ENCODE measurements at regions not wholly inside any gene's neighbourhood (a gene's known extent, or its start where the extent isn't known, plus 50 kb on each side); places are given as distances from the start of the nearest gene placed in this dataset.

DNA sequence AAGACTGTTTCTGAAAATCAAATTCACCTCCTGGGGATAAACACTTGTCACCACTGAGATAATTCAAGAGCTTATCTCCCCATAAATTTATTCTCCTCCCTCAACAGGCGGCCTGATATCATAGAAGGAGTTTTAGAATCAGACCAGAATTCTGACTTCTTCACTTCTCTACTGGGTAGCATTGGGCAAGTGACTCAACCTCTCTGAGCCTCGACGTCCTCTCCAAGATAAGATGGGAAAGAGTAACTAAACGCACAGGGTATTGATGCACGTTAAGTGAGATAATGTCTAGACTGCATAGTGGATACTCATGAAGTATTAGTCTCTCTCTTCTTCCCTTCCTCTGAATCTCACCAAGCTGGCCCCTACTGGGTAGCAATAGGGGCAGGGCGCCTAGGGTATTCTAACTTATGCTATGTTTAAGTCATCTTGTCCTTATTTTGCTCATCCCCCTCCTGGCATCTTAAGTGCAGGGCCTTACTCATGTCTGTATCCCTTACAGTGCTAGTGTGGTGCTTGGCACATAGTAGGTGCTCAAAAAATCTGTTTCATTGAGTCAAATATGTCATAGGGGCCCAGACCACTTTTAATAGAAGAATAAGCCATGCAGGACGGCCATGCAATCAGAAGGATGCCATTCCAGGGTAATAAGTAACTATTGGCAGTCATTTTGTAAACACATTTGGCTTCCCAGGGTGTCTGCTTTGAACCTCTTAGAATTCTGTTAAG lies 476.4 kb upstream of the CCL2 start:
- DNase-seq (ENCODE audit: low read depth) = no peak

DNA sequence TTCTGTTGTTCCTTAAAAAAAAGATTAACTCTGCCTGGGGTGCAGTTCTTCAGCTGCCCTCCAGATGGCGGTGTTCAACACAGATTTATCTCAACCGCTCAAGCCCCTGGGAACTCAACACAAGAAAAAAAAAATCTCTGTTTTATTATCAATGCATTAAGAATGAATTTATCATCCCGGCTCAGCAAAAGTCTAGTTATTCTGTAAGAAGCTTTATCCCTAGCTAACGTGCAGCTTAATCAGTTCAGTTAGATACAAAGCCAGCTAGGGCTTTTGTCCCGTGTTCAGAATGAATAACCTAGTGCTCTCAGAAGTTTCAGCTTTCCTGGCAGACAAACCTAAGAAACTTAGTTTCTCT lies 475.9 kb upstream of the CCL2 start:
- peak; percentile 37 for DNase-seq (ENCODE audit: low read depth)

DNA sequence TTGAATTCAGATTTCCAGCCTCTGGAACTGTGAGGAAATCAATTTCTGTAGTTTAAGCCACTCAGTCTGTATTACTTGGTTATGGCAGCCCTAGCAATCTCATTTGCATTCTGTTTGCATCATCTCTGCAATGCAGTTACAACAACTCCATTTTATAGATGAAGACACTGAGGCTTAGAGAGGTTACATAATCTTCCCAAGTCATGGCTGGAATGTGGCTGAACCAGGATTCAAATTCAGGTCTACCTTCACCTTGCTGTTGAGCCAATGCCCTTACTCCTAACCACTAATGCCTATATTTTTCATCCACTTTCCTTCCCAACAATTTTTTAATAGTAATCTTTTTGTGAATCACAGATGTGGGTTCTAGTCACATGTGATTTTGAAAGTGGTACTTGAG lies 469.8 kb upstream of the CCL2 start:
- DNase-seq (ENCODE audit: low read depth) = no peak

DNA sequence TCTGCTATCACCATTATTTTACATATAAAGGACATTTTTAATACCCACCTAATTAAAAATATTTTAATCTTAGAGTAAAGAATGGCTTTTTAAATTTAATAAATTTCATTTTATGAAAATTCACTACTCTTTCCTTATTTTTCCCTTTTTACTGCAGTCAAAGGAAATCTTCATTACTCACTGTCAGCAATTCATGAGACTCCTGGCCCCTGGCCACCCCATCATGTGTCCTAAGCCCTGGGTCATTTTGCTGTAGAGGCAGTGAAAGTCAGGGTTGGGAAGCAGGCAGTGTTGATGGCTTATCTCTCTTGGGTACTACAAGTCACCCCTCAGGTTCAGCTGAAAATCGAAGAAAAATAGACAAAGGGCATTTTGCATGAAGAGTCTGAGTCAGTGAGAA lies 468.6 kb upstream of the CCL2 start:
- no peak for DNase-seq (ENCODE audit: low read depth)

DNA sequence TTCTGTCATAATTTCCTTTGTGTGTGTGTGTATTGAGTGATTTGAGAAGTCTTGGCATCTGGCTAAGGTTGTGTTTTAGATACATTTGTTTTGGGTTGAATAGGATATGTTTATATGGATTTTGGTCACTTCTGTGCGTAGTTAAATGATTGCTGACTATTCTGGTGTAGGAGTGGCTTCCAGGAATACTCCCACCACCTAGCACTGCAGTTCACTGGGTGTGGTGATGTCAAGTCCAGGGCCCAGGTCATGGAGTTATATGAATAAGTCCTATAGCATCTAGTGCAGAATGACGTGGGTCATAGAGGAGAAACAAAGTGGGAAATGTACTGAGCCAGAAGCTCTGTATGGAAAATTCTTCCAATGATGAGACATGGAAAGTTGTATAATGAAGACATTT lies 465.4 kb upstream of the CCL2 start:
- DNase-seq (ENCODE audit: low read depth) = no peak

DNA sequence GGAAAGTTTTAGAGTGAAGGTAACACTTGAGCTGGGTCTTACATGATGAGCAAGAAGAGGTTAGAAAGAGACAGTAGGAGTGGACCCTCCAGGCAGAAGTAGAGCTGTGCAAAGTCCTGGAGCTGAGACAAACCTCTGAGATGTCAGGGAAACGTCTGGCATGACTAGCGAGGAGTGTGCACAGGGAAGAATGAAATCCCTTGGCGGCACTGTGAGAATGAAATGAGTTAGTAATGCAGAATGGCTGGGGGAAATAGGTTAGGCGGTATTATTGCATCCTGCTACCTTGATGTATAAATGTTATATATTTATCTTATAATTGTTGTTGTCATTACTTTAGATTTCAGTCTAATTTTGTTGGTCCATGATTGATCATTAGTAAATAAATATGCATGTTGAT lies 457.9 kb upstream of the CCL2 start:
- DNase-seq (ENCODE audit: low read depth) = no peak

DNA sequence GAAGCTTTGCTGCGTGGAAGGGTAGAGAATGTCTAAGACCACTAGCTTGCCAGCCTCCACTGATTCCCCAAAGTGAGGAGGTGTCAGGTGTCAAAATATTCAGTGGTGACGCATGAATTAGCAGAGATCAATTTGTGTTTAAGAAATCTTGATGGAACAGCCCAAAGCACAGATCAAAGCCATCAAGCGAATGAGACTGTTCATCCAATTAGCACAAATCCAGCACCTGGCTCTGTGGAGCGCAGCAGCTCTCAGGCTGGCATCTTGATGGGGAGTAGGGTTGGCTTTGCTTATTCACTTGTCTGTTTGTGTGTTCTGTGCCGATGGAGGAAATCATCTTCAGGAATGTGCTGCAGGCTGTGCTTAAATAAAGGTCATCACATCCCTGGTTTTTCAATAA lies 456.8 kb upstream of the CCL2 start:
- DNase-seq (ENCODE audit: low read depth) = no peak

DNA sequence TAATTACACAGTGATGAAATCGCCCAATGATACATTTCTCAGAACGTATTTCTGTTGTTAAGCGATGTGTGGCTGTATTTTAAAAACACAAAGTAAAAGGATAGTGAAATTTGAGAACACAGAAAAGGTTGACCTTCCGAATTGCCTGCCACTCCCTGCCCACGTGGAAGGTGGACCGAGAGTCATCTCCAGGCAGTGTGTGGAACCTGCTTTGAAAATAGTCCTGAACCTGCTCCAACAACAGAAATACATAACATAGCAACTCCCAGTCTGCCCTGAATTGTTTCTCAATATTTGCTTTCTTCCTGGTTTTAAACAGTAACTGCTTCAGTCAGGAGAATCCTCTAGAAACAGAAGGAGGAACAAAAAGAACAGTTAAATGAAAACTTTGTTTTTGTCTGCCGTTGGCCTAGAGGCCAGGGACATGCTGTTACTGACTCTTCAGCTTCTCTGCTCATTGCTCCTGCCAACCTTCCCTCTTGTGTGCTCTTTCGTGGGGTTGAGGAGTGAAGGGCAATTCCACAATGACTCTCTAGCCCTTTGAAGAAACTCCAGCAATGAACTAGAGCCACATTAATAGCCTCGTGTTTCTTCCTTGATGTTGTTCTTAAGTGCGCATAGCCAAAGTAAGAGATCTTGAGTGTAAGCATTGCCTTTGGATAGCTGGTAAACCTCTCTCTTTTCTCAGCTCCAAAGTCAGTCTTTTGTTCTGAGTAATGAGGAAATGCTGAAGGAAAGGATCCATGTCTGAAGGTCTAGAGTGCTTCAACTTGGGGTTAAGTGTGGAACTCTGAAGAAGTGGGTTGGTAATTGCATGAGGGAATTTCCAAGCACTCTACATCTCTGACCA lies 452.5 kb upstream of the CCL2 start:
- no peak for DNase-seq (ENCODE audit: low read depth)

DNA sequence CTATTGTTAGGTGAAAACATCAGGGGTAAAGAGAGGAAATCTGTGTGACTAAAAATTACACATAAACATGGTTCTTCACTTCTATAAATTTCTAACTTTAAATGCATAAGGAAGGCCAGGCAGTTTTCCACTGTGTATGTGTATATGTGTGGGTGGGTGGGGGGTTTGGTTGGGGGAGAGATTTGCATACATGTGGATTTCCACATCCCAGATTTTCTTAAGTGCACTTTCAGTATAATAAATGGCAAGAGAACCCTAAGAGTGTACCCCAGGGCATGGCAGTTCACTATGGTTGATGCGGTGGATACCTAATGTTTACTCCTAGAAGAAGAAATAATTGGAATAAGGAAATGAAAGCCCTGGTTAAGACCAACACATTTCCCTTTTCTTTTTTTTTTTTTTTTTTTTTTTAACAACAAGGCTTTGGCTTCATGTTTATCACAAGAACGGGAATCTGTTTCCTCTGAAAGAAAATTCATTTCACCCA lies 451.8 kb upstream of the CCL2 start:
- no peak for DNase-seq (ENCODE audit: low read depth)

DNA sequence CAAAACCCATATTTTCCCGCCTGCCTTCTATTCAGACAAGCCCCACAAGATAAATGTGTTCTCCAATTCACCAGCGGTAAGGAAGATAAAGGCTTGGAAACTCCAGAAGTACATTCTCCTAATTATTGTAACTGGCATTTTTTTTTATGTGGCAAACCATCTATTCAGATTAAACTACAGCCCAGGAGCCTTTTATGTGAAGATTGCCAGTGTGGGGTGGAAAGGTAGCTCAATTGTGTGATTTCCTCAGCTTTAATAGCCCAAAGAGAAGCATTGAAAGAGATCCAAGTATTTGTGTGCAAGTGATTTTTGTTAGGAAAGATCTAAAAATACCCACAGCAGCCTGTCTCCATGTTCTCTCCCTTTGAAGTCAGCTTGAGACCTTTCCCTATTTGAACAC lies 451.4 kb upstream of the CCL2 start:
- DNase-seq (ENCODE audit: low read depth) = no peak

DNA sequence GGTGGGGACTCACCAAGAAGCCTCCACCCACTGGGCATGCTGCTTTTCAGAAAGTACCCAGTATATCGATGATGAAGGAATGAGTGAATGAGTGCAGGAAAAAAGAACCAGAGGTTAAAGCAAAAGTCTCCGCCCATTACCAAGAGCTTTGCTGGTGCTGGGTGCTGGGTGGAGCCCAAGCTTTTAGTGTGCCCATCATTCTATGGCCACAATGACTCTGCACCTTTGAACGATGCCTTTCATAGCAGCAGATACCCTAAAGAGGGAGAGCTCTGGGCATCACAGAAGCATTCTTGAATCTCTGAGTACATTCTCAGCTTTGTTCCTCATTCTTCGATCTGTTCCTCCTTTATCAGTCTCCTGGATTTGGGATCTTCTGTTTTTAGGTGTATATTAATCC lies 450.7 kb upstream of the CCL2 start:
- no peak for DNase-seq (ENCODE audit: low read depth)

DNA sequence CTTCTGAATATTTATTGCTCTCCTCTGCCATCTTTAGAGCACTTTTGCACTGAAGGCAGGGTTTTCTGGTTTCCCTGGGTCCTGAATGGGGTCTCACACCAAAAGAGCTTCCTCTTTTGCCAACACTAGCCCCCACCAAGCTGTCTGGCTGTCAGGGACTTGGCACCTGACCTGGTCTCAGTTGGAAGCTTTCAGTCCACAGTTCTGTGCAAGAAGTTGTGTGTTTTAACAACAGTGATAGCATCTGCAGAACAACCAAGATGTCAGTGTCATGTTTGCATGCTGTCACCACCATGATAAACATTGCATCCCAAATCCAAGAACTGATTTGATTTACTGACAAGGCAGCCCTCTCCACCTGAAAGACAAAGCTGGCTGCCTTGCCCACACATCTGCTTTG lies 448.5 kb upstream of the CCL2 start:
- DNase-seq (ENCODE audit: low read depth) = no peak

DNA sequence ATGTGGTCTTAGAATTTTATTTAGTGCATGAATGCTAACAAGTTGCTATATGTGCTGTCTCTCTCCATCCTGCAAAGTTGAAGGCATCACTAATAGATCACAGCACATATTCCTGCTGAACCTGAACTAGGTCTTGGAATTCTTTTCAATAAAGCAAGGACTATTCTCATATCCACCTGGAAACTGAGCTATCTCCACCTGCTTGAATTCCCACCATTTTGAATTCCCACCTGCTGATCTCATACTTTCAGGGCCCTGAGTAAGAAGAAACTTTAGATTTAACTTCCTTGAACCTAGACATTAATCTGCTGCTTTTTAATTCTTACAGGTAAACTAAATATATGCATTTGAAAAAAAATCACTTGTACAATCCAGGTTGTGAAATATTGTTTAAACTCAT lies 445.3 kb upstream of the CCL2 start:
- no peak for DNase-seq (ENCODE audit: low read depth)

DNA sequence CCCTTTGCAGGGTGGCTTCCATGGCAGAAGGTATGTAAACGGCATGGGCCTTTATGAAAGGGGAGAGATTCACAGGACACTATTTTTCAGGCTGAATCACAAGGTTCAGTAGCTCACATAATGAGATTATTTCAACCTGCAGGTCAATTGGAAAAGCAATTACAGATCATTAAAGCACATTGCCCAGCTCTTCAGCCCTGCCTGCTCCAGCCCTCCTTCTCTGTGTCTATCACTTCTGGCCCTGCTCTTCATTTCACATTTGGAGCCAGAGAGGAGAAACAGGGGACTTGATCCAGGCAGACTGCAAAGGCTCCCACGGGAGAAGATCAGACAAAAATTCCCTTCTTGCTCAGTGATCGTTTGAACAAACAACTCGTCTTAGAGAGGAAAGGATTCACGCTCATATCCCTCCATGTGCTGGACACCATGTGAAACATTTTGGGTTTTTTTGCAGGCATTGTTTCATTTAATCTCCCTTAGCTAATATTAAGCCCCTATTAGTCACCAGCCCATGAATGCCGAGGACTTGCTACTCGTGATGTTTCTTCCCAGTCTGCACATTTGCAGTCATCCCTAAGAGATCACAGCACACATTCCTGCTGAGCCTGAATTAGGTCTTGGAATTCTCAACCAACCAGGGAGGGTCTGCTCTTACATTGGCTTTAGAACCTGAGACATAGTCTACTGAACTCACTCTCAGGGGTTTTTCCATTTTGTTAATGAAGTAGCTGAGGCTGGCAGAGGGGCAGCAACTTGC lies 443.9 kb upstream of the CCL2 start:
- DNase-seq (ENCODE audit: low read depth) = no peak

DNA sequence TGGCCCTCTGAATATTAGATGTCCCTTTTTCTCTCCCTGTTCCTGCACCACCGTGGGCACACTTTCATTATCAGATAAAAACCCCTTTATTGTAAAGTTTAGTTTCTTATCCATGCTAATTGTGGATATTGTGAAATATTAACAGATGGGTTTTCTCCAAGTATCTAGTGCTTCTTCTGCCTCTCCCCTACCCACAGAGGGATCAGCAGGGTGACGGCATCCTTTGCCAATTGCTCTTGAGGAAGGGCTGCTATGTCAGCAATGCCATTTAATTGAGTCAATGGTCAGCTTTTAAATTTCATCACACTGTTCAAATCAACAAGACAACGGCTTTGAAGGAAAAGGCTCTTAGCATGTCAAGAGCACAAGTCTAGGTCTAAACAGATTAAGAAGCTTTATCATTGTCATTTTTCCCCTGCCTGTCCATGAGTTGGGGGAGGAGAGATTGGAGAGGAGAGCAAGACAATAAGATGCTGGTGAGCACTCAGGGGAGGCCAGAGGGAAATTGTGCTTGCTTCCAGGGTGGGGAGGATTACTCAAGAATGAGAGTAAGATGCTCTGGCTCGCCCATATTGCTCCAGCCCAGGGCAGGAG lies 443.0 kb upstream of the CCL2 start:
- DNase-seq (ENCODE audit: low read depth) = no peak

DNA sequence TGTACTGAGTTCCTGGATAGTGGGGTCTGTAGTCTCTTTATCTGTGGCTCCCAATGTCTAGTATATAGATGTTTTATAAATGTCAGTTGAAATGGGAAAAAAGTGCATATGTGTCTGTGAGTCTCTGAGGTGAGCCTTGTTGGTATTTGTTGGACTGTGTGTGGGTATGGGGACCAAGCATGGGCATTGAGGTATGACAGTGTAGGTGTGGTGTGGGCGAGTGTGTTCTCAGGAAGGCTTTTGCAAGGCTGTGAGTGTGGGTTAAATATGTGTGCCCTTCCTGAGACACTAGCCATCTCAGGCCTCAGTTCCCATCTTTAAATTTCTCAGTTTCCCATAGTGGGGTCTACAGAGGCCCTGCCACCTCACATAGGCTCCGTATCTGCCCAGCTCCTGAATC lies 440.2 kb upstream of the CCL2 start:
- DNase-seq (ENCODE audit: low read depth) = no peak

DNA sequence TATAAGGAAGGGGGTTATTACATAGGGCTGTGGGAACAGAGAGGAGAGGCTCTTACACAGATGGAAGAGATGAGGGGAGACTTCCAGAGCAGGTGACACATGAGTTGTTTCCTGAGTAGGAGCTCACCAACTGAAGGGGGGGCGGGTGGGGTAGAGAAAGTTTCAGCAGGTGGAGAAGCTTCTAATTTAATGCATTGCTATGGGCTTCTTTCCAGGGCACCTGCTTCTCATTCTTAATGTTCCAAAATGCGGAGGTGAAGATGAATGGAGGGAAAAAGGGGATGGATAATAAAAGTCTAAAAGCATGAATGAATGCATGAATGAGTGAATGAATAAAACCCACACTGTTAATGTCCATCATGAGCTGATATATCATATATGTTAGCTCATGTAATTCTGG lies 439.0 kb upstream of the CCL2 start:
- no peak for DNase-seq (ENCODE audit: low read depth)

DNA sequence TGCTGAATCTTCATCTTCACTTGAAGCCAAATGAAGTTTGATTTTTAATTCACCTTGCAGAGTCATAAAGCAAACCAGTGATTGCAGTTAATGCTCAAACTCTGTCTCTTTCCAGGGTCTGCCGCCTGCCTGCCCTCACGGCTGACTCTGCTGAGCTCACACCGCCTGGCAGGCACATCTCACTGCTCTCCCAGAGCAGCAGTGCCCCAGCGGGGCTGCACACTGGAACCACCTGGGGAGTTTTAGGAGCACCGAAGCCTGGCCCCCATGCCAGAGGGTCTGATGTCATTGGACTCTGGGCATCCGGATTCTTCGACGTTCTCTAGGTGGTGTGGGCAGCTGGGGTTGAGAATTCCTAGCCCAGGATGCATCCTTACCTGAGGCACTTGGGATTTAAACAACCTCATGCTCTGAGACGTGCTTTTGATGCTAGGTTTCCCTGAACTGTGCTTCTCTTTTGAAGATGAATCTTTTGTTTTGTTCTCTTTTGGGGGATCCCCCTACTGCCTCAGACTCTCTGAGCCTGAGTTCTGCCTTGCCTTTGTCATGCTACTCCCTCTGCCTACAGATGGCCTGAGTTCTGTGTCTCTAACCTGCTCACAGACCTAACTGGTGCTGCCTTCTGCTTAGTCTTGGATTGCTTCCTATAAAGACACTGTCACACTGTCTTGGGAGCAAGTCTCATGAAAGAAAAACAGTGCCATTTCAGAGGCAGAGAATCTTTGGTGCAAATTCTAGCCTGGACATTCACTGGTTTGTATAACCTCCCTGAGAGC lies 438.1 kb upstream of the CCL2 start:
- no peak for DNase-seq (ENCODE audit: low read depth)

DNA sequence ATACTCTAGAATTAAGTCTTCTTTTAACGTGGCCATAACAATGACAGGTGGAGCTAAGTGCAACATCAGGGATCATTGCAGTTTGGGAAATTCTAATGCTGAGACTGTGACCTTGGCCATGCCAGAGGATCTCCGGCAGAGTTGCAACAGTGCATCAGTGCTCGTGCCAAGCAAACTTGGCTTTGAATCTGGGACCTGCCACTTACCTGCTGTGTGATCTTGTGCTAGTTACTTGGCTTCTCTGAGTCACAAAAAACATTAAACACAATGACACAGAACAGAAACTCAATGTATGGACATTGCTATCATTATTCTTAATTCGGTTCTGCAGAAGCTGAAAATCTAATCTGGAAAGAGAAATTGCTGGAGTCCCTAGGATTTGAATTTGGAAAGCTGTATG lies 435.5 kb upstream of the CCL2 start:
- no peak for DNase-seq (ENCODE audit: low read depth)

DNA sequence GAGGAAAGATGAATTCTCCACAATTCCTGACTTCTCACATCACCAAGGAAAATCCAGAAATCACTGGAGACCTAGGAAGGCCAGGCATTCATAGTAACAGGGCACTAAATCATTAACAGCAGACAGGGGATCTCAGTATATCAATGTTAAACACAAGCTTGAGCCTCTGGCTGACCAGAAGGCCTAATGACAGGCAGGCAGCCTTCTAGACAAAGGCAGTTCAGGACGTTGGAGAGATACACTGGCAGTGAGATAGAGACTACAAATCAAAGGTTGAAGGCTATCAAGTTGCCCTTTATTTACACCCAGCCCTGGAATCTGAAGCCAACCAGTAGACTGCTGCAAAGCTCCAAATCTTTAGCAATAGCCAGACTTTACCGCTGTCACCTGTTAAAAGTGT lies 422.8 kb upstream of the CCL2 start:
- DNase-seq (ENCODE audit: low read depth) = no peak

DNA sequence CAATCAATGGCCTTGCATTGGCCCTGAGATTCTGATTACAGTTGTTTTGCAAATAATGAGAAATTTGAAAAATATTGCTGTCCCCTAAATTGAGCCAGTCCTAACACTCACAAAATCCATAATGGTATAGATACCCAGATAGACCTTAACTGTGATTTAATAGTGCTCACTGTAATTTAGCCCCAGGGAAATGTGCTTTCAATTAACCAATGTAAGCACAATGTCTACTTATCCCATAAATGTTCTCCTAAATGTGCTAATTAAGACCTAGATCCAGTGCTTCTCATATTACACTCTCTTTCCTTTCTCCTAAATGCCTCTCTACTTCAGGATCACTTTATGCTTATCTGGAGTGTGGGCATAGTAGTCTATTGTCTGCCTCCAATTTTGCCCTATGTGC lies 417.8 kb upstream of the CCL2 start:
- DNase-seq (ENCODE audit: low read depth) = no peak

DNA sequence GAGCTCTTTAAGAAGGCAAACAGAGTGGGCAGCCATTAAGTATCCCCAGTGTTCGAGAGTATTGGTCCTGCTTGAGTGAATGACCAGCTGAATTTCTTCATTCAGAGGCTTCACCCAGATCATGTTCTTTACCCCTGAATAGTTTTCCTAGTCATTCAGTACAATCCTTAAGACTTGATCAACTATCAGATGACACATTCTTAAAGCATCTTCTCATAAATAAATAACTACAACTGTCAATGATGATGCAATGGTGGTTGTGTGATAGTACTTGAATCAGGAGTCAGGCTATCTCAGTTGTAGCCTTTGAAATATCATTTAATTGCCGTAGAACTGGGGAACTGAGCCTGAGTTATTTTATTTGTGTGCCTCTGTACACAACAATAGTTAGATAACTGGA lies 416.8 kb upstream of the CCL2 start:
- DNase-seq (ENCODE audit: low read depth) = no peak
